Astrocyte (in vitro differentiated cells and primary cell): ENCODE measurements at regions not wholly inside any gene's neighbourhood (a gene's known extent, or its start where the extent isn't known, plus 50 kb on each side); places are given as distances from the start of the nearest gene placed in this dataset.
A peak's percentile ranks its signal among the peaks of the same experiment; 100 is the strongest.

ENCODE experiments used
- DNase-seq: peaks from one replicate; pipeline ENCODE4 v3.0.0-alpha.2; 2010; ENCODE audit warnings: low read depth
- FAIRE-seq: peaks from 2 replicates; lab custom pipeline; 2011; peaks lifted over from hg19 to GRCh38; lab: Jason Lieb, UNC
- H2AFZ ChIP-seq: 2 replicates; pipeline ENCODE4 v1.6.0; 2012; ENCODE audit warnings: low read depth, low read length, inconsistent platforms
- H3K27ac ChIP-seq: 2 replicates; pipeline ENCODE4 v1.5.1; 2011; ENCODE audit warnings: low read depth, low read length, inconsistent platforms
- H3K27me3 ChIP-seq: 2 replicates; pipeline ENCODE4 v1.6.0; 2011; ENCODE audit warnings: low read length, inconsistent platforms; ENCODE audit not compliant: insufficient read depth
- H3K36me3 ChIP-seq: 2 replicates; pipeline ENCODE4 v1.5.1; 2011; ENCODE audit warnings: low read length, inconsistent platforms; ENCODE audit not compliant: insufficient read depth
- H3K4me1 ChIP-seq: 2 replicates; pipeline ENCODE4 v1.5.1; 2011; ENCODE audit warnings: low read length, inconsistent platforms; ENCODE audit not compliant: insufficient read depth
- H3K4me2 ChIP-seq: 2 replicates; pipeline ENCODE4 v1.6.0; 2012; ENCODE audit warnings: low read length, inconsistent platforms
- H3K4me3 ChIP-seq: 2 replicates; pipeline ENCODE4 v1.5.1; 2011; ENCODE audit warnings: low read depth, mild to moderate bottlenecking, low read length, inconsistent platforms; ENCODE audit not compliant: insufficient read depth
- H3K79me2 ChIP-seq: 2 replicates; pipeline ENCODE4 v1.6.0; 2012; ENCODE audit warnings: mild to moderate bottlenecking, low read length, inconsistent platforms; ENCODE audit not compliant: insufficient read depth
- H3K9ac ChIP-seq: 2 replicates; pipeline ENCODE4 v1.6.0; 2012; ENCODE audit warnings: mild to moderate bottlenecking, low read length, inconsistent platforms
- H3K9me3 ChIP-seq: 2 replicates; pipeline ENCODE4 v1.5.1; 2012; ENCODE audit warnings: low read depth, mild to moderate bottlenecking, low read length, inconsistent platforms; ENCODE audit not compliant: insufficient read depth
- H4K20me1 ChIP-seq: 2 replicates; pipeline ENCODE4 v1.6.0; 2012; ENCODE audit warnings: low read length, inconsistent platforms; ENCODE audit not compliant: insufficient read depth
- H3K27ac Mint-ChIP-seq: one replicate; pipeline ENCODE4 v1.8.0; 2021; ENCODE audit warnings: mild to moderate bottlenecking, mixed read lengths; ENCODE audit not compliant: unreplicated experiment
- H3K27me3 Mint-ChIP-seq: one replicate; pipeline ENCODE4 v1.8.0; 2021; ENCODE audit warnings: low read depth, mixed read lengths; ENCODE audit not compliant: unreplicated experiment
- H3K36me3 Mint-ChIP-seq: one replicate; pipeline ENCODE4 v1.8.0; 2021; ENCODE audit warnings: low read depth, mixed read lengths; ENCODE audit not compliant: unreplicated experiment
- H3K4me1 Mint-ChIP-seq: one replicate; pipeline ENCODE4 v1.8.0; 2021; ENCODE audit warnings: low read depth, mixed read lengths; ENCODE audit not compliant: unreplicated experiment
- H3K4me3 Mint-ChIP-seq: one replicate; pipeline ENCODE4 v1.8.0; 2021; ENCODE audit warnings: mild to moderate bottlenecking, moderate library complexity, mixed read lengths; ENCODE audit not compliant: unreplicated experiment
- H3K9me3 Mint-ChIP-seq: one replicate; pipeline ENCODE4 v1.8.0; 2021; ENCODE audit warnings: mild to moderate bottlenecking, mixed read lengths; ENCODE audit not compliant: unreplicated experiment
- CTCF ChIP-seq: IDR thresholded peaks from 2 replicates; pipeline ENCODE4 v1.5.1; 2011; ENCODE audit warnings: low read depth, mild to moderate bottlenecking, inconsistent platforms, low read length, moderate library complexity; ENCODE audit not compliant: insufficient read depth
- EZH2 ChIP-seq: IDR thresholded peaks from 2 replicates; pipeline ENCODE4 v1.6.1; 2012; ENCODE audit warnings: mild to moderate bottlenecking, low read length, inconsistent platforms; ENCODE audit not compliant: insufficient read depth

- no peak overlapping the region for H2AFZ ChIP-seq
- H3K9me3 ChIP-seq, result no peaks in the 10 kb centered on the region
- H3K27ac Mint-ChIP-seq, result no peak overlapping the region
- H3K27ac ChIP-seq, result no peak overlapping the region
- no peak for DNase-seq
- H3K79me2 ChIP-seq, result no peaks in the 10 kb centered on the region
- H3K36me3 Mint-ChIP-seq, result no peaks in the 10 kb centered on the region
- peaks cover 11% of the 10 kb centered on the region for H3K4me1 Mint-ChIP-seq
- H3K4me3 ChIP-seq, result no peak overlapping the region
- H3K9ac ChIP-seq, result no peak overlapping the region
- peaks cover 3% of the 10 kb centered on the region for H3K9me3 Mint-ChIP-seq
- H4K20me1 ChIP-seq, result no peaks in the 10 kb centered on the region
- no peak for TF ChIP-seq CTCF
- no peak for TF ChIP-seq EZH2
- no peaks in the 10 kb centered on the region for H3K27me3 Mint-ChIP-seq
- H3K4me1 ChIP-seq, result peaks cover 11% of the 10 kb centered on the region
- H3K4me3 Mint-ChIP-seq, result no peak overlapping the region
- H3K27me3 ChIP-seq, result no peaks in the 10 kb centered on the region
- no peak overlapping the region for H3K4me2 ChIP-seq
- no peaks in the 10 kb centered on the region for H3K36me3 ChIP-seq
- no peak for FAIRE-seq
Observed at GRCh38 chr5:53397141-53397757, 83.2 kb upstream of the FST start.

- peaks cover 11% of the 10 kb centered on the region for H3K4me1 ChIP-seq
- no peaks in the 10 kb centered on the region for H4K20me1 ChIP-seq
- H3K27me3 ChIP-seq, result no peaks in the 10 kb centered on the region
- H3K4me1 Mint-ChIP-seq, result peaks cover 15% of the 10 kb centered on the region
- H3K4me3 Mint-ChIP-seq, result no peak overlapping the region
- no peaks in the 10 kb centered on the region for H3K27me3 Mint-ChIP-seq
- DNase-seq (peak; percentile 69), FAIRE-seq (peak; percentile 66)
- peaks cover 3% of the 10 kb centered on the region for H3K9me3 Mint-ChIP-seq
- peak overlapping the region; percentile 71 for H2AFZ ChIP-seq
- peak overlapping the region; percentile 33 for H3K4me2 ChIP-seq
- peak overlapping the region; percentile 11 for H3K27ac ChIP-seq
- no peaks in the 10 kb centered on the region for H3K79me2 ChIP-seq
- H3K9me3 ChIP-seq, result no peaks in the 10 kb centered on the region
- no peaks in the 10 kb centered on the region for H3K36me3 ChIP-seq
- no peak overlapping the region for H3K4me3 ChIP-seq
- TF ChIP-seq EZH2 (no peak), CTCF (no peak)
- no peaks in the 10 kb centered on the region for H3K36me3 Mint-ChIP-seq
- H3K27ac Mint-ChIP-seq, result no peak overlapping the region
- peak overlapping the region; percentile 0 for H3K9ac ChIP-seq
Observed at GRCh38 chr5:53397845-53398244, 82.6 kb upstream of the FST start.

- Mint-ChIP-seq H3K9me3 (peaks cover 3% of the 10 kb centered on the region), H3K4me1 (peaks cover 25% of the 10 kb centered on the region), H3K27me3 (no peaks in the 10 kb centered on the region), H3K27ac (no peak overlapping the region), H3K36me3 (no peaks in the 10 kb centered on the region), H3K4me3 (no peak overlapping the region)
- TF ChIP-seq EZH2 (no peak), CTCF (no peak)
- FAIRE-seq (peak; percentile 80), DNase-seq (no peak)
- Histone ChIP-seq H3K27me3 (no peaks in the 10 kb centered on the region), H3K9ac (no peak overlapping the region), H3K9me3 (no peaks in the 10 kb centered on the region), H4K20me1 (no peaks in the 10 kb centered on the region), H2AFZ (no peak overlapping the region), H3K4me1 (peaks cover 24% of the 10 kb centered on the region), H3K4me3 (no peak overlapping the region), H3K36me3 (no peaks in the 10 kb centered on the region), H3K27ac (no peak overlapping the region), H3K79me2 (no peaks in the 10 kb centered on the region), H3K4me2 (no peak overlapping the region)
Observed at GRCh38 chr5:53399926-53400697, 80.3 kb upstream of the FST start.
